ENCODE measurements at regions not wholly inside any gene's neighbourhood (a gene's known extent, or its start where the extent isn't known, plus 50 kb on each side); places are given as distances from the start of the nearest gene placed in this dataset.

DNA sequence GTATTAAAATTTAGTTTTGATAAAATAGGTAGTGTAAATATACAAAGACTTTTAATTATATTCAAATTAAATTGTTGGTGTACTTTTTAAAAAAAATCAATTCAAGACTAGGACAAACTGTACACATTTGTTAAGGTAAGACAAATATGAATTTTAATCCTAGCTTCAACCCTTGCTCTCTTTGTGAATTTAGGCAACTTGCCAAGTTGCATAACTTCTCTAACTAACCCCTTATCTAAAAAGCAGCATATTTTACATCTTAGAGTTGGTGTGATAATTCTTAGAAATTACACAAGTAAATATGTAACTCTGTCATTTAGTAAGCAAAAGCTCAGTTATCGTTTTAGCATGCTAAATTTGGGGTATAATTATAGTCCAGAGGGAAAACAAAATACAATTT is 78.1 kb upstream of the FSTL5 start:
- H3K36me3 ChIP-seq = no peaks in the 10 kb centered on the region
- peaks cover 0 to 7% of the 10 kb centered on the region in 2 donors for H3K9me3 ChIP-seq
- intact Hi-C loops (cut with DNase I) = no loop called here
- H3K4me3 ChIP-seq = no peak overlapping the region
- DNase-seq (peak in 1 of 4 donors; percentile 3), ATAC-seq (no peak)
- no peaks in the 10 kb centered on the region for H3K4me1 ChIP-seq
- TF ChIP-seq, protein P1, sequence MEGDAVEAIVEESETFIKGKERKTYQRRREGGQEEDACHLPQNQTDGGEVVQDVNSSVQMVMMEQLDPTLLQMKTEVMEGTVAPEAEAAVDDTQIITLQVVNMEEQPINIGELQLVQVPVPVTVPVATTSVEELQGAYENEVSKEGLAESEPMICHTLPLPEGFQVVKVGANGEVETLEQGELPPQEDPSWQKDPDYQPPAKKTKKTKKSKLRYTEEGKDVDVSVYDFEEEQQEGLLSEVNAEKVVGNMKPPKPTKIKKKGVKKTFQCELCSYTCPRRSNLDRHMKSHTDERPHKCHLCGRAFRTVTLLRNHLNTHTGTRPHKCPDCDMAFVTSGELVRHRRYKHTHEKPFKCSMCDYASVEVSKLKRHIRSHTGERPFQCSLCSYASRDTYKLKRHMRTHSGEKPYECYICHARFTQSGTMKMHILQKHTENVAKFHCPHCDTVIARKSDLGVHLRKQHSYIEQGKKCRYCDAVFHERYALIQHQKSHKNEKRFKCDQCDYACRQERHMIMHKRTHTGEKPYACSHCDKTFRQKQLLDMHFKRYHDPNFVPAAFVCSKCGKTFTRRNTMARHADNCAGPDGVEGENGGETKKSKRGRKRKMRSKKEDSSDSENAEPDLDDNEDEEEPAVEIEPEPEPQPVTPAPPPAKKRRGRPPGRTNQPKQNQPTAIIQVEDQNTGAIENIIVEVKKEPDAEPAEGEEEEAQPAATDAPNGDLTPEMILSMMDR (IDR thresholded peaks at IDR 0.05) = no peak
- no peak overlapping the region for H3K27ac ChIP-seq
- H3K27me3 ChIP-seq = no peaks in the 10 kb centered on the region

GRCh38 chr4:162239992-162240769 is 76.4 kb upstream of the FSTL5 start:
- H3K27me3 ChIP-seq = no peaks in the 10 kb centered on the region
- H3K4me1 ChIP-seq = no peaks in the 10 kb centered on the region
- H3K4me3 ChIP-seq = no peak overlapping the region
- intact Hi-C loops (cut with DNase I) = no loop called here
- DNase-seq = no peak
- H3K9me3 ChIP-seq = no peaks in the 10 kb centered on the region
- H3K27ac ChIP-seq = no peak overlapping the region
- no peak for ATAC-seq
- no peaks in the 10 kb centered on the region for H3K36me3 ChIP-seq
- TF ChIP-seq, protein P1 (IDR thresholded peaks at IDR 0.05) = no peak

GRCh38 chr4:162237676-162238075 is 73.9 kb upstream of the FSTL5 start:
- DNase-seq = no peak
- intact Hi-C loops (cut with DNase I) = no loop called here
- ATAC-seq = no peak
- no peaks in the 10 kb centered on the region for H3K27me3 ChIP-seq
- TF ChIP-seq, protein P1 (IDR thresholded peaks at IDR 0.05) = no peak
- no peak overlapping the region for H3K27ac ChIP-seq
- H3K36me3 ChIP-seq = no peaks in the 10 kb centered on the region
- no peak overlapping the region for H3K4me3 ChIP-seq
- H3K9me3 ChIP-seq = peaks cover 0 to 3% of the 10 kb centered on the region in 2 donors
- H3K4me1 ChIP-seq = no peaks in the 10 kb centered on the region

GRCh38 chr4:162234595-162234994 is 70.8 kb upstream of the FSTL5 start:
- Histone ChIP-seq H3K27ac (no peak overlapping the region), H3K27me3 (no peaks in the 10 kb centered on the region), H3K4me1 (no peaks in the 10 kb centered on the region), H3K4me3 (no peak overlapping the region), H3K9me3 (peaks cover 0 to 12% of the 10 kb centered on the region in 2 donors), H3K36me3 (no peaks in the 10 kb centered on the region)
- no peak for ATAC-seq
- TF ChIP-seq, protein P1 (IDR thresholded peaks at IDR 0.05) = no peak
- intact Hi-C loops (cut with DNase I) = no loop called here
- DNase-seq = no peak

GRCh38 chr4:162232349-162232748 is 68.5 kb upstream of the FSTL5 start:
- no peaks in the 10 kb centered on the region for H3K36me3 ChIP-seq
- no peaks in the 10 kb centered on the region for H3K4me1 ChIP-seq
- H3K27ac ChIP-seq = no peak overlapping the region
- H3K4me3 ChIP-seq = no peak overlapping the region
- DNase-seq (no peak), ATAC-seq (no peak)
- H3K9me3 ChIP-seq = peaks cover 0 to 12% of the 10 kb centered on the region in 2 donors
- intact Hi-C loops (cut with DNase I) = no loop called here
- H3K27me3 ChIP-seq = no peaks in the 10 kb centered on the region
- TF ChIP-seq, protein P1 (IDR thresholded peaks at IDR 0.05) = no peak

All from left lung (tissue), 4 donors.